ENCODE measurements at regions not wholly inside any gene's neighbourhood (a gene's known extent, or its start where the extent isn't known, plus 50 kb on each side); places are given as distances from the start of the nearest gene placed in this dataset.

- DNase-seq, result no peak
These were observed 535.8 kb downstream of the MIAT start for GRCh38 chr22:27193215-27193614.

- no peak for DNase-seq
These were observed 536.2 kb downstream of the MIAT start for GRCh38 chr22:27193636-27194035.

- DNase-seq, result no peak
These were observed 536.8 kb downstream of the MIAT start for GRCh38 chr22:27194096-27194748.

- peak; percentile 17 for DNase-seq
These were observed 537.7 kb downstream of the MIAT start for GRCh38 chr22:27195094-27195493.

GRCh38 chr22:27195494-27195893, 538.1 kb downstream of the MIAT start:
- DNase-seq, result no peak

GRCh38 chr22:27196606-27197005, 539.2 kb downstream of the MIAT start:
- no peak for DNase-seq

- DNase-seq, result peak; percentile 27
These were observed 539.7 kb downstream of the MIAT start for GRCh38 chr22:27197052-27197451.

- DNase-seq, result no peak
These were observed 540.2 kb downstream of the MIAT start for GRCh38 chr22:27197618-27198017.

GRCh38 chr22:27198518-27199035, 541.2 kb downstream of the MIAT start:
- no peak for DNase-seq

- DNase-seq, result no peak
These were observed 542.0 kb downstream of the MIAT start for GRCh38 chr22:27199354-27199753.

- no peak for DNase-seq
These were observed 543.9 kb downstream of the MIAT start for GRCh38 chr22:27201276-27201675.

- DNase-seq, result no peak
These were observed 544.4 kb downstream of the MIAT start for GRCh38 chr22:27201741-27202140.

- DNase-seq, result no peak
These were observed 545.9 kb downstream of the MIAT start for GRCh38 chr22:27203276-27203660.

GRCh38 chr22:27204280-27204679, 546.9 kb downstream of the MIAT start:
- no peak for DNase-seq

- DNase-seq, result no peak
These were observed 547.4 kb downstream of the MIAT start for GRCh38 chr22:27204817-27205216.

GRCh38 chr22:27205492-27206373, 548.3 kb downstream of the MIAT start:
- no peak for DNase-seq

- no peak for DNase-seq
These were observed 549.2 kb downstream of the MIAT start for GRCh38 chr22:27206374-27207133.

- DNase-seq, result no peak
These were observed 549.9 kb downstream of the MIAT start for GRCh38 chr22:27207266-27207665.

- DNase-seq, result no peak
These were observed 550.5 kb downstream of the MIAT start for GRCh38 chr22:27207907-27208306.

- no peak for DNase-seq
These were observed 552.8 kb downstream of the MIAT start for GRCh38 chr22:27210111-27210730.

GRCh38 chr22:27212102-27212501, 554.7 kb downstream of the MIAT start:
- DNase-seq, result no peak

- no peak for DNase-seq
These were observed 555.3 kb downstream of the MIAT start for GRCh38 chr22:27212617-27213177.

- DNase-seq, result no peak
These were observed 555.9 kb downstream of the MIAT start for GRCh38 chr22:27213294-27213693.
